22Rv1 (cell line): ENCODE measurements at regions not wholly inside any gene's neighbourhood (a gene's known extent, or its start where the extent isn't known, plus 50 kb on each side); places are given as distances from the start of the nearest gene placed in this dataset.

Source experiments
- CTCF ChIP-seq: fragments of 450-650 bp; IDR thresholded peaks from 2 replicates; pipeline ENCODE4 v1.5.1; 2017; ENCODE audit warnings: mild to moderate bottlenecking
- ZFX ChIP-seq: fragments of 450-650 bp; IDR thresholded peaks from 2 replicates; pipeline ENCODE4 v1.6.1; 2017; ENCODE audit warnings: antibody characterized with exemption, borderline replicate concordance

DNA sequence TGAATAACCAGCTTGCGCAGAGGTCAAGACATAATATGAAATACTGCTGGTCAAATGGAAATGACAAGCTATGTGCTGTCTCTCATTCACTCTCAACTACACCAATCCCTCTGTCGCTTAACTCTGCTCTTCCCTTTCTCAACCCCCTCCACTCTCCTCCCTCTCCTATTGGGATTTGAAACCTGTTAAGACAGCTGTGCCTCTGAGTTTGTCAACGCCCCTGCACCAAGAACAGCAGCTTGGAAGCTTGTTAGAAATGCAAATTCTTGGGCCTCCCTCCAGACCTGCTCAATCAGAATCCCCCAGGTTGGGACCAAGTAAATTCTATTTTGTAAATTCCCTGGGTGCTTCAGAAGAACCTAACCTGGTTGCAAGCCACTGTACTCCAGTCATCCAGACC is 149.7 kb upstream of the ATP2B2 start:
- TF ChIP-seq CTCF = no peak
- no peak for TF ChIP-seq ZFX
